ENCODE measurements at regions not wholly inside any gene's neighbourhood (a gene's known extent, or its start where the extent isn't known, plus 50 kb on each side); places are given as distances from the start of the nearest gene placed in this dataset.

GRCh38 chr16:82514262-82514661, 112.5 kb upstream of the CDH13 start:
- Histone ChIP-seq H3K4me2 (no peak overlapping the region), H3K4me1 (ENCODE audit: control insufficient read depth in 1 of 2, insufficient read depth in 2 of 2, low read depth in 1 of 2, low read length in 1 of 2) (no peaks in the 10 kb centered on the region), H4K20me1 (ENCODE audit: insufficient read depth) (no peaks in the 10 kb centered on the region), H2AFZ (ENCODE audit: low read depth) (no peak overlapping the region), H3K79me2 (ENCODE audit: insufficient read depth) (no peaks in the 10 kb centered on the region), H3K36me3 (replicated peaks in 1 of 2; ENCODE audit: control insufficient read depth in 1 of 2, insufficient read depth in 2 of 2, low read length in 1 of 2) (no peaks in the 10 kb centered on the region), H3K9me2 (no peaks in the 10 kb centered on the region), H3K9ac (no peak overlapping the region), H3K9me3 (no peaks in the 10 kb centered on the region), H3F3A (replicated peaks; ENCODE audit: insufficient read depth) (no peaks in the 10 kb centered on the region), H3K4me3 (ENCODE audit: low read depth in 2 of 2, low read length in 1 of 2) (no peak overlapping the region), H3K27me3 (ENCODE audit: insufficient read depth) (no peaks in the 10 kb centered on the region), H3K27ac (ENCODE audit: low read depth in 2 of 2, low read length in 1 of 2) (no peak overlapping the region)
- WGBS (ENCODE audit: low lambda C conversion rate) = 11% methylated on average over 4 of the region's 4 CpGs
- no peak for DNase-seq
- TF ChIP-seq SIN3A (IDR thresholded peaks at IDR 0.05; ENCODE audit: borderline replicate concordance, low read depth, low read length) = no peak
- ChIA-PET CTCF (no interaction called here), POLR2A (no interaction called here)

GRCh38 chr16:82510789-82511305, 115.9 kb upstream of the CDH13 start:
- Histone ChIP-seq H3K4me3 (ENCODE audit: low read depth in 2 of 2, low read length in 1 of 2) (no peak overlapping the region), H3K9me3 (no peaks in the 10 kb centered on the region), H3K9ac (no peak overlapping the region), H3K79me2 (ENCODE audit: insufficient read depth) (no peaks in the 10 kb centered on the region), H3K36me3 (replicated peaks in 1 of 2; ENCODE audit: control insufficient read depth in 1 of 2, insufficient read depth in 2 of 2, low read length in 1 of 2) (no peaks in the 10 kb centered on the region), H3K27ac (ENCODE audit: low read depth in 2 of 2, low read length in 1 of 2) (no peak overlapping the region), H3F3A (replicated peaks; ENCODE audit: insufficient read depth) (no peaks in the 10 kb centered on the region), H3K4me1 (ENCODE audit: control insufficient read depth in 1 of 2, insufficient read depth in 2 of 2, low read depth in 1 of 2, low read length in 1 of 2) (no peaks in the 10 kb centered on the region), H3K9me2 (no peaks in the 10 kb centered on the region), H2AFZ (ENCODE audit: low read depth) (no peak overlapping the region), H3K4me2 (no peak overlapping the region), H3K27me3 (ENCODE audit: insufficient read depth) (no peaks in the 10 kb centered on the region), H4K20me1 (ENCODE audit: insufficient read depth) (no peaks in the 10 kb centered on the region)
- 0% methylated on average over 2 of the region's 2 CpGs for WGBS (ENCODE audit: low lambda C conversion rate)
- ChIA-PET POLR2A (no interaction called here), CTCF (no interaction called here)
- TF ChIP-seq MEF2A (IDR thresholded peaks at IDR 0.05; ENCODE audit: borderline replicate concordance, low read depth) (no peak), SIN3A (IDR thresholded peaks at IDR 0.05; ENCODE audit: borderline replicate concordance, low read depth, low read length) (no peak), GATA2 (CRISPR knock-in tag; IDR thresholded peaks at IDR 0.05) (no peak), REST (IDR thresholded peaks at IDR 0.05; ENCODE audit: low read depth, low read length) (no peak), ELF1 (IDR thresholded peaks at IDR 0.05) (no peak), FOXJ3 (CRISPR knock-in tag; IDR thresholded peaks at IDR 0.05) (no peak), GABPA (IDR thresholded peaks at IDR 0.05; ENCODE audit: low read depth) (no peak), RXRA (IDR thresholded peaks at IDR 0.05; ENCODE audit: borderline replicate concordance, low read depth) (no peak), RCOR1 (IDR thresholded peaks at IDR 0.05; ENCODE audit: low read length) (no peak), EP300 (IDR thresholded peaks at IDR 0.05; ENCODE audit: borderline replicate concordance in 1 of 2, low read depth in 1 of 2, low read length in 1 of 2) (no peak), PBX3 (IDR thresholded peaks at IDR 0.05) (no peak), SMC3 (IDR thresholded peaks at IDR 0.05; ENCODE audit: low read depth, low read length) (no peak), CHD2 (IDR thresholded peaks at IDR 0.05; ENCODE audit: low read length, partially characterized antibody) (no peak), POLR2AphosphoS5 (IDR thresholded peaks at IDR 0.05; ENCODE audit: low read depth, low read length) (no peak), TAF1 (IDR thresholded peaks at IDR 0.05; ENCODE audit: borderline replicate concordance, low read depth, low read length) (no peak), MXI1 (IDR thresholded peaks at IDR 0.05; ENCODE audit: low read depth, low read length) (no peak), TCF12 (IDR thresholded peaks at IDR 0.05) (no peak), RAD21 (IDR thresholded peaks at IDR 0.05; ENCODE audit: low read length) (no peak), CTCF (IDR thresholded peaks at IDR 0.05) (no peak)
- DNase-seq = no peak

Measured in SK-N-SH (cell line).